GM21529 (cell line): ENCODE measurements at regions not wholly inside any gene's neighbourhood (a gene's known extent, or its start where the extent isn't known, plus 50 kb on each side); places are given as distances from the start of the nearest gene placed in this dataset.

Source experiments
- ATAC-seq: cut with Tn5 transposase; IDR thresholded peaks from one replicate; pipeline ENCODE4 v1.9.1; 2021; ENCODE audit not compliant: unreplicated experiment

- no peak for ATAC-seq
Measured at GRCh38 chr1:222301652-222302051, 246.3 kb downstream of the HHIPL2 start.

DNA sequence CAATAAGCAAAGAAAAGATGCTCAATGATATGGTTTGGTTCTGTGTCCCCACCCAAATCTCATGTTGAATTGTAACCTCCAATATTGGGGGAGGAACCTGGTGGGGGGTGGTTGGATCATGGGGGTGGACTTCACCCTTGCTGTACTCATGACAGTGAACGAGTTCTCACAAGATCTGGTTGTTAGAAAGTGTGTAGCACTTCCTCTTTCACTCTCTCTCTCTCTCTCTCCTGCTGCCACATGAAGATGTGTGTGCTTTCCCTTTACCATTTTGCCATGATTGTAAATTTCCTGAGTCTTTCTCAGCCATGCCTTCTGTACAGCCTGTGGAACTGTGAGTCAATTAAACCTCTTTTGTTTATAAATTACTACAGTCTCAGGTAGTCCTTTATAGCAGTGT lies 248.4 kb downstream of the HHIPL2 start:
- ATAC-seq = no peak

- no peak for ATAC-seq
Measured at GRCh38 chr1:222290866-222291265, 257.0 kb downstream of the HHIPL2 start.

DNA sequence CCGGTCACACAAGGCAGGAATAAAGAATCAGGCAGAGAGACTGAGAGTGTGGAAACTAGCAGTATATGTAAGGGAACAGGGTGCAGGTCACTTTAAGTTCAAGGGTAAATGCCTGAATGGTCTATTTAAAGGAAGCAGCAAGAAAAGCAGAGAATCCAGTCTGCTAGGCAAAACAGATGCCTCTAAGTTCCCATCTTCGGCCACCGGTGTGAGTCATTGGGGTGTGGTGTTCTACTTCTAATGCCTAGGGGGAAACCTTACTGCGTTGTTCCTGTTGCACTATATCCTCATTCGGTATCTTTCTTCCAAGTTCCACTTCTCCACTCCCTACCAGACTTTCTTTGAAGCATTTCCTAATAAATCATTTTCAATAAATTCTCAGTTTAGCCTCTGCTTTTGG lies 259.9 kb downstream of the HHIPL2 start:
- no peak for ATAC-seq

DNA sequence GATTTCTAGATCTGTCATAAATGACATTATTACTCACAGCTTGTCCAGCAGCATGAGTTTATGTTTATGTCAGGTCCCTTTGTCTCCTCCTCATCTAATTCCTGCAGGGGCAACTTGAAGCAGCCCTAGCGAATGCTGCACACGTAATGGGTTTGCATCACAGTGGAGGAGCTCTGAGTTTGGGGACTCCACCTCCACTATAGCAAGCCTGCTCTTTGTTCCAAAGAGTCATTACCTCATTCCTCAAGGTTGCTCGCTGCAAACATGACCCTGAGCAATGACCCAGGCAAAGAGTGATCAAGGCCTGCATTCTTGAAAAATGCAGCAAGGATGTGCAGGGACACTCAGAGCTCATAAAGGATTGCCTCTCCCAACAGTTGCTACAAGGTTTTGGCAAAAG lies 261.9 kb downstream of the HHIPL2 start:
- ATAC-seq = no peak

- ATAC-seq = no peak
Measured at GRCh38 chr1:222285526-222285925, 262.4 kb downstream of the HHIPL2 start.

- ATAC-seq = no peak
Measured at GRCh38 chr1:222284466-222284865, 263.4 kb downstream of the HHIPL2 start.

- no peak for ATAC-seq
Measured at GRCh38 chr1:222283147-222283768, 264.6 kb downstream of the HHIPL2 start.

- ATAC-seq = no peak
Measured at GRCh38 chr1:222279591-222279990, 268.3 kb downstream of the HHIPL2 start.

GRCh38 chr1:222278501-222278900 lies 269.4 kb downstream of the HHIPL2 start:
- ATAC-seq = no peak

DNA sequence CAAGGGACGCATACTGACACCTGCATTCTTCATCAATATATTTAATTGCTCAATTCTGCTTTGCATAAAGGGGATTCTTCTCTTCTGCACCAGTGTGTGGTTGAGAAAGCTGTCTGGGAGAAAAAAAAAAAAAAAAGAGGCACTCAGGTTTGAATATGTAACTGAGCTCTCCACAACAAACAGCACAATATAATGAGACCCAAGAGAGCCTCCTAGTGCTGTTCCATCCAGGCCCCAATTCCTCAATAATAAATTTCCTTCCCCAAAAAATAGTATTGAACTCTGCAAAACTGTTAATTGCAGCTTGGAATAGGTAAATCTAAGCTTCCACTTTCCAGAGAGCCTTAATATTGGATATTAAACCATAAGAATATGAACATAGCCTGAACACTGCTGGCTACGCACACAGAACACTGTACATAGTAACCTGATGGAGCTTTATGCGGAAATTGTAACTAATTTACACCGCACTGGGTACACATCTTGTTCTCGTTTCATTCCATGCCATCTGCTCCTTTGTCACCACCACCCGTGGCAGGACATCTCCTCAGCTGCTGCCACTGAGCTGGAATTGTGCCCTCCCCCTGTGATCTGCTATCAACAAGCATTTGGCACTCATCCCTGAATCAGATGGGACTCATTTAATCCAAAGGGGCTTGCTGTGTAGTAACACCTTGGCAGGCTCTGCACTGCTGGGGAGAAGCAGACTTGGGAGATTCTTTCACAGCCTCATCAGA lies 272.0 kb downstream of the HHIPL2 start:
- ATAC-seq = no peak

GRCh38 chr1:222275001-222275728 lies 272.7 kb downstream of the HHIPL2 start:
- ATAC-seq = no peak

DNA sequence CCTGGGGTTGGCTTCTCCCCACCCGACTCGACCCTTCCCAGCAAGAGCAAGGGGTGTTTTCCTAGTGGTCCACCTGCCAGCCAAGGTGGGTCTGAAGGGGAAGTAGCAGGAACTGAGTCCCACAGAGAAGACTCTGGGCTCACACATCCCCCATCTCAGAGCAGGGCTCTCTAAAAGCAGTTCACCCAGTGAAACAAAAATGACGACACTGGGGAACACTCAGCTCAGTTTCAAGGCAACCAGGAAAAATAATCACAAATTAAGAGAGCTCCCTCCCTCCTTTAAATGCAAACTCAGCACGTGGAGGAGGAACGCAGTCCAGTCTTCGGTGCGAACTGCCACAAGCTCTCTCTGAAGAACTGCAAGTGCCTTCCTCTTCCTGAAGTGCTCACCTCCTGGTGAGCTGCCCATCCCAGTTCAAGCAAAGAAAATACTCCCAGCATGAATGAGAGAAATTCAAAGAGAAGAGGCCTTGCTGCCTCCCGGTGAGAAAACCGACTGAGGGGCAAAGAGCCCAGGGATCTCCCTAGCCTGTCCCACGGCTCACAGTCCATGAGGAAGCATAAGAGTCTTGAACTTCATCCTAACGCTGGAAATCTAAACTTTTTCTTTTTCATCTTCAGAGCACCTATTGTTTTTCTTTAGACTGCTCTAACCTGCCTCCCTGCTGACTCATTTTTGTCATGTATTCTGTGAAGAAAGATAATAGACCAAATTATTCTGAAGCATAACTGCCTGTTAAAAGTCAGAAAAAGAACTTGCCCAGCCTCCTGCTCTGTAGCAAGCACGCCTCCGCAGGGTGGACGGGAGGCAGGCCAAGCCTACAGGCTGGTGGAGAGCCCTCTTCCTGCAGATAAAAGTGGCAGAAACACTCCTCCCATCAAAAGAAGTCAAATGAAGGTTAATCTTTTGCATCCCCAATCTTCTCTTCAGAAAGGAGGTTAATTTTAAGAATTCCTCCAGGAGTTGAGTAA lies 281.4 kb downstream of the HHIPL2 start:
- no peak for ATAC-seq

DNA sequence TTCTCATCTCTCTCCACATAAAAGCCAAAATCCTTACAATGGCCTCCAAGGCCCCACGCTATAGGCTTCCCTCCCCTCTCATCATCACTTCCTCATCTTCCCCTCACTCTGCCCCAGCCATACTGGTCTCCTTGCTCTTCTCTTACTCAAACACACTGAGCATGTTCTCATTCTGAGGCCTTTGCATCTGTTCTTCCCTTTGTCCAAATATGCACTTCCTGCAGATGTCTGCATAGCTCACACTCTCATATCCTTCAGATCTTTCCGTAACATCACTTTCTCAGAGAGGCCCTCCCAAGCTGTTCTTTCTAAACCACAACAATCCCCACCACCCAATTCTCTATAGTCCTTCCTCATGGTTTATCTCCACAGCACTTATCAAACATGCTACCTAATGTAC lies 284.1 kb downstream of the HHIPL2 start:
- ATAC-seq = no peak

DNA sequence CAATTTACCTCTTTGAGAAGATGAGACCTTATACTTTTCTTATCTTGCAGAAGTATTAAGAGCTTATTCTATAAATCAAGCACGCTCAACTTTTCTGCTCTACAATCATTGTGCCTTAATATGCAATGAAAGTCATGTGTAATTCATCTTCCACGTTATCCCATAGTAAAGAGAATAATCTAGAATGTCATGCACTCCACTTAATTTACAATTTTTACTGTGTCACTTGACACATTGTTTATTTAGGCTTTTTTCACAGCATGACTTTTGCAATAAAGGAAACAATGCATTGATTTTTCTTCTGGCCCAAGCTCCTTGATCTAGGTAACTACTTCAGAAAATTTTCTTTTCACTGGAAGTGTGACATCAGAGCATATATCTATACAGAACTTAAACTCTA lies 290.9 kb downstream of the HHIPL2 start:
- ATAC-seq = no peak

- no peak for ATAC-seq
Measured at GRCh38 chr1:222256058-222256457, 291.8 kb downstream of the HHIPL2 start.

- ATAC-seq = no peak
Measured at GRCh38 chr1:222252788-222253187, 295.1 kb downstream of the HHIPL2 start.

- ATAC-seq = no peak
Measured at GRCh38 chr1:222251847-222252246, 296.1 kb downstream of the HHIPL2 start.

GRCh38 chr1:222250376-222250775 lies 297.5 kb downstream of the HHIPL2 start:
- no peak for ATAC-seq

- no peak for ATAC-seq
Measured at GRCh38 chr1:222247811-222248310, 300.0 kb downstream of the HHIPL2 start.

DNA sequence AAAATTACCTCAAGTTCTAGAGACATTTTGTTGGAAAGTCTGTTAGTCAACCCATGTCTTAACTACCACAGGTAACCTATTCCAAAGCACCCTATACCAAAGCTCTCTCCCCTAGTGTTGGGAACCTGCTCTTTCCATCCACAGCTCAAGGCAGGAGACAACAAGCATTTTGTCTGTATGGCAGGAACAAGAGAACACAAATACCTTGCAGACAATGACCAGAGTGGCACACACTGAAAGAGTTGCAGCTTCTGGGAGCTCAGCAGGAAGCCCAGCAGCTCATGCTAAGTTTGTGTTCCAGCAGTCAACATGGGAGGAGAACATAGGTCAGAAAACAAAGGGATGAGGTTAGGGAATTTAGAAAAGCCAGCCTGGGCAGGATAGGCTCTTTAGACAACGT lies 300.8 kb downstream of the HHIPL2 start:
- no peak for ATAC-seq
